ENCODE measurements at regions not wholly inside any gene's neighbourhood (a gene's known extent, or its start where the extent isn't known, plus 50 kb on each side); places are given as distances from the start of the nearest gene placed in this dataset.

GRCh38 chr6:98094696-98095095 lies 739.7 kb upstream of the POU3F2 start:
- Histone ChIP-seq H3K27ac (ENCODE audit: low read length) (no peak overlapping the region), H3K9me3 (ENCODE audit: control insufficient read depth, low read depth, low read length) (no peaks in the 10 kb centered on the region), H3K36me3 (ENCODE audit: control insufficient read depth, low read depth, low read length) (no peaks in the 10 kb centered on the region), H3K4me1 (ENCODE audit: control insufficient read depth, low read depth, low read length) (no peaks in the 10 kb centered on the region), H3K27me3 (ENCODE audit: control insufficient read depth, insufficient read depth, low read length) (no peaks in the 10 kb centered on the region), H3K4me3 (ENCODE audit: low read length) (no peak overlapping the region), H3K9ac (ENCODE audit: low read length) (no peak overlapping the region)

- Histone ChIP-seq H3K27me3 (ENCODE audit: control insufficient read depth, insufficient read depth, low read length) (no peaks in the 10 kb centered on the region), H3K4me1 (ENCODE audit: control insufficient read depth, low read depth, low read length) (no peaks in the 10 kb centered on the region), H3K27ac (ENCODE audit: low read length) (no peak overlapping the region), H3K9ac (ENCODE audit: low read length) (no peak overlapping the region), H3K9me3 (ENCODE audit: control insufficient read depth, low read depth, low read length) (no peaks in the 10 kb centered on the region), H3K4me3 (ENCODE audit: low read length) (no peak overlapping the region), H3K36me3 (ENCODE audit: control insufficient read depth, low read depth, low read length) (peaks cover 6% of the 10 kb centered on the region)
These were observed 726.6 kb upstream of the POU3F2 start for GRCh38 chr6:98107801-98108200.

GRCh38 chr6:98116455-98116854 lies 717.9 kb upstream of the POU3F2 start:
- H3K9me3 ChIP-seq (ENCODE audit: control insufficient read depth, low read depth, low read length): no peaks in the 10 kb centered on the region
- H3K36me3 ChIP-seq (ENCODE audit: control insufficient read depth, low read depth, low read length): no peaks in the 10 kb centered on the region
- no peak overlapping the region for H3K9ac ChIP-seq (ENCODE audit: low read length)
- no peaks in the 10 kb centered on the region for H3K27me3 ChIP-seq (ENCODE audit: control insufficient read depth, insufficient read depth, low read length)
- no peak overlapping the region for H3K4me3 ChIP-seq (ENCODE audit: low read length)
- H3K4me1 ChIP-seq (ENCODE audit: control insufficient read depth, low read depth, low read length): peaks cover 19% of the 10 kb centered on the region
- H3K27ac ChIP-seq (ENCODE audit: low read length): no peak overlapping the region

- Histone ChIP-seq H3K4me1 (ENCODE audit: control insufficient read depth, low read depth, low read length) (peaks cover 19% of the 10 kb centered on the region), H3K4me3 (ENCODE audit: low read length) (no peak overlapping the region), H3K36me3 (ENCODE audit: control insufficient read depth, low read depth, low read length) (no peaks in the 10 kb centered on the region), H3K27me3 (ENCODE audit: control insufficient read depth, insufficient read depth, low read length) (no peaks in the 10 kb centered on the region), H3K9ac (ENCODE audit: low read length) (no peak overlapping the region), H3K9me3 (ENCODE audit: control insufficient read depth, low read depth, low read length) (no peaks in the 10 kb centered on the region), H3K27ac (ENCODE audit: low read length) (no peak overlapping the region)
These were observed 717.3 kb upstream of the POU3F2 start for GRCh38 chr6:98117068-98117467.

- Histone ChIP-seq H3K4me1 (ENCODE audit: control insufficient read depth, low read depth, low read length) (peaks cover 19% of the 10 kb centered on the region), H3K9ac (ENCODE audit: low read length) (no peak overlapping the region), H3K27ac (ENCODE audit: low read length) (no peak overlapping the region), H3K9me3 (ENCODE audit: control insufficient read depth, low read depth, low read length) (no peaks in the 10 kb centered on the region), H3K27me3 (ENCODE audit: control insufficient read depth, insufficient read depth, low read length) (no peaks in the 10 kb centered on the region), H3K4me3 (ENCODE audit: low read length) (no peak overlapping the region), H3K36me3 (ENCODE audit: control insufficient read depth, low read depth, low read length) (no peaks in the 10 kb centered on the region)
These were observed 715.9 kb upstream of the POU3F2 start for GRCh38 chr6:98118397-98119045.

- Histone ChIP-seq H3K4me3 (ENCODE audit: low read length) (no peak overlapping the region), H3K27me3 (ENCODE audit: control insufficient read depth, insufficient read depth, low read length) (no peaks in the 10 kb centered on the region), H3K9ac (ENCODE audit: low read length) (no peak overlapping the region), H3K27ac (ENCODE audit: low read length) (no peak overlapping the region), H3K4me1 (ENCODE audit: control insufficient read depth, low read depth, low read length) (no peaks in the 10 kb centered on the region), H3K9me3 (ENCODE audit: control insufficient read depth, low read depth, low read length) (no peaks in the 10 kb centered on the region), H3K36me3 (ENCODE audit: control insufficient read depth, low read depth, low read length) (no peaks in the 10 kb centered on the region)
These were observed 710.2 kb upstream of the POU3F2 start for GRCh38 chr6:98124171-98124570.

GRCh38 chr6:98131290-98131990 lies 702.9 kb upstream of the POU3F2 start:
- Histone ChIP-seq H3K27me3 (ENCODE audit: control insufficient read depth, insufficient read depth, low read length) (no peaks in the 10 kb centered on the region), H3K9me3 (ENCODE audit: control insufficient read depth, low read depth, low read length) (no peaks in the 10 kb centered on the region), H3K36me3 (ENCODE audit: control insufficient read depth, low read depth, low read length) (no peaks in the 10 kb centered on the region), H3K9ac (ENCODE audit: low read length) (no peak overlapping the region), H3K27ac (ENCODE audit: low read length) (no peak overlapping the region), H3K4me3 (ENCODE audit: low read length) (no peak overlapping the region), H3K4me1 (ENCODE audit: control insufficient read depth, low read depth, low read length) (peaks cover 19% of the 10 kb centered on the region)

GRCh38 chr6:98136333-98136732 lies 698.0 kb upstream of the POU3F2 start:
- H3K9ac ChIP-seq (ENCODE audit: low read length): no peak overlapping the region
- H3K27ac ChIP-seq (ENCODE audit: low read length): no peak overlapping the region
- H3K36me3 ChIP-seq (ENCODE audit: control insufficient read depth, low read depth, low read length): no peaks in the 10 kb centered on the region
- H3K9me3 ChIP-seq (ENCODE audit: control insufficient read depth, low read depth, low read length): peaks cover under 1% of the 10 kb centered on the region
- H3K27me3 ChIP-seq (ENCODE audit: control insufficient read depth, insufficient read depth, low read length): no peaks in the 10 kb centered on the region
- H3K4me1 ChIP-seq (ENCODE audit: control insufficient read depth, low read depth, low read length): peaks cover 34% of the 10 kb centered on the region
- no peak overlapping the region for H3K4me3 ChIP-seq (ENCODE audit: low read length)

GRCh38 chr6:98137391-98137790 lies 697.0 kb upstream of the POU3F2 start:
- H3K4me1 ChIP-seq (ENCODE audit: control insufficient read depth, low read depth, low read length): peaks cover 31% of the 10 kb centered on the region
- H3K27me3 ChIP-seq (ENCODE audit: control insufficient read depth, insufficient read depth, low read length): no peaks in the 10 kb centered on the region
- peaks cover 11% of the 10 kb centered on the region for H3K9me3 ChIP-seq (ENCODE audit: control insufficient read depth, low read depth, low read length)
- H3K9ac ChIP-seq (ENCODE audit: low read length): no peak overlapping the region
- no peaks in the 10 kb centered on the region for H3K36me3 ChIP-seq (ENCODE audit: control insufficient read depth, low read depth, low read length)
- no peak overlapping the region for H3K4me3 ChIP-seq (ENCODE audit: low read length)
- H3K27ac ChIP-seq (ENCODE audit: low read length): peak overlapping the region; percentile 47

GRCh38 chr6:98142839-98143238 lies 691.5 kb upstream of the POU3F2 start:
- H3K27me3 ChIP-seq (ENCODE audit: control insufficient read depth, insufficient read depth, low read length): no peaks in the 10 kb centered on the region
- peaks cover 21% of the 10 kb centered on the region for H3K9me3 ChIP-seq (ENCODE audit: control insufficient read depth, low read depth, low read length)
- no peak overlapping the region for H3K9ac ChIP-seq (ENCODE audit: low read length)
- H3K27ac ChIP-seq (ENCODE audit: low read length): no peak overlapping the region
- no peaks in the 10 kb centered on the region for H3K36me3 ChIP-seq (ENCODE audit: control insufficient read depth, low read depth, low read length)
- peaks cover 2% of the 10 kb centered on the region for H3K4me1 ChIP-seq (ENCODE audit: control insufficient read depth, low read depth, low read length)
- no peak overlapping the region for H3K4me3 ChIP-seq (ENCODE audit: low read length)

GRCh38 chr6:98146656-98147055 lies 687.7 kb upstream of the POU3F2 start:
- H3K27ac ChIP-seq (ENCODE audit: low read length): no peak overlapping the region
- no peak overlapping the region for H3K9ac ChIP-seq (ENCODE audit: low read length)
- H3K4me1 ChIP-seq (ENCODE audit: control insufficient read depth, low read depth, low read length): no peaks in the 10 kb centered on the region
- H3K27me3 ChIP-seq (ENCODE audit: control insufficient read depth, insufficient read depth, low read length): no peaks in the 10 kb centered on the region
- no peaks in the 10 kb centered on the region for H3K36me3 ChIP-seq (ENCODE audit: control insufficient read depth, low read depth, low read length)
- H3K9me3 ChIP-seq (ENCODE audit: control insufficient read depth, low read depth, low read length): peaks cover 17% of the 10 kb centered on the region
- H3K4me3 ChIP-seq (ENCODE audit: low read length): no peak overlapping the region

GRCh38 chr6:98156580-98156979 lies 677.8 kb upstream of the POU3F2 start:
- no peak overlapping the region for H3K9ac ChIP-seq (ENCODE audit: low read length)
- H3K27me3 ChIP-seq (ENCODE audit: control insufficient read depth, insufficient read depth, low read length): no peaks in the 10 kb centered on the region
- H3K36me3 ChIP-seq (ENCODE audit: control insufficient read depth, low read depth, low read length): no peaks in the 10 kb centered on the region
- H3K27ac ChIP-seq (ENCODE audit: low read length): no peak overlapping the region
- H3K4me1 ChIP-seq (ENCODE audit: control insufficient read depth, low read depth, low read length): peaks cover 8% of the 10 kb centered on the region
- H3K4me3 ChIP-seq (ENCODE audit: low read length): no peak overlapping the region
- H3K9me3 ChIP-seq (ENCODE audit: control insufficient read depth, low read depth, low read length): no peaks in the 10 kb centered on the region

Measured in iPS-18a (cell line).